ENCODE measurements at regions not wholly inside any gene's neighbourhood (a gene's known extent, or its start where the extent isn't known, plus 50 kb on each side); places are given as distances from the start of the nearest gene placed in this dataset.

- H3K9me3 ChIP-seq (ENCODE audit: low read depth) = no peaks in the 10 kb centered on the region
- Mint-ChIP-seq H3K9me3 (no peaks in the 10 kb centered on the region), H3K27ac (no peak overlapping the region), H3K4me1 (peaks cover 5% of the 10 kb centered on the region), H3K36me3 (no peaks in the 10 kb centered on the region), H3K27me3 (ENCODE audit: insufficient read depth, low read depth) (peaks cover under 1% of the 10 kb centered on the region), H3K4me3 (no peak overlapping the region)
- no peak for DNase-seq (ENCODE audit: low spot score)
- H3F3A ChIP-seq (ENCODE audit: low read depth) = no peaks in the 10 kb centered on the region
- H3K4me1 ChIP-seq = peaks cover 17% of the 10 kb centered on the region
- no peak overlapping the region for H3K4me3 ChIP-seq
- no peaks in the 10 kb centered on the region for H4K20me1 ChIP-seq (ENCODE audit: low read depth)
- no peak overlapping the region for H3K9ac ChIP-seq
- no peaks in the 10 kb centered on the region for H3K27me3 ChIP-seq
- no peak overlapping the region for H3K4me2 ChIP-seq
- no peaks in the 10 kb centered on the region for H3K79me2 ChIP-seq (ENCODE audit: low read depth)
- TF ChIP-seq, protein P1, sequence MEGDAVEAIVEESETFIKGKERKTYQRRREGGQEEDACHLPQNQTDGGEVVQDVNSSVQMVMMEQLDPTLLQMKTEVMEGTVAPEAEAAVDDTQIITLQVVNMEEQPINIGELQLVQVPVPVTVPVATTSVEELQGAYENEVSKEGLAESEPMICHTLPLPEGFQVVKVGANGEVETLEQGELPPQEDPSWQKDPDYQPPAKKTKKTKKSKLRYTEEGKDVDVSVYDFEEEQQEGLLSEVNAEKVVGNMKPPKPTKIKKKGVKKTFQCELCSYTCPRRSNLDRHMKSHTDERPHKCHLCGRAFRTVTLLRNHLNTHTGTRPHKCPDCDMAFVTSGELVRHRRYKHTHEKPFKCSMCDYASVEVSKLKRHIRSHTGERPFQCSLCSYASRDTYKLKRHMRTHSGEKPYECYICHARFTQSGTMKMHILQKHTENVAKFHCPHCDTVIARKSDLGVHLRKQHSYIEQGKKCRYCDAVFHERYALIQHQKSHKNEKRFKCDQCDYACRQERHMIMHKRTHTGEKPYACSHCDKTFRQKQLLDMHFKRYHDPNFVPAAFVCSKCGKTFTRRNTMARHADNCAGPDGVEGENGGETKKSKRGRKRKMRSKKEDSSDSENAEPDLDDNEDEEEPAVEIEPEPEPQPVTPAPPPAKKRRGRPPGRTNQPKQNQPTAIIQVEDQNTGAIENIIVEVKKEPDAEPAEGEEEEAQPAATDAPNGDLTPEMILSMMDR (IDR thresholded peaks at IDR 0.05) = no peak
- TF ChIP-seq EZH2phosphoT487 (IDR thresholded peaks at IDR 0.05) (no peak), EZH2 (IDR thresholded peaks at IDR 0.05) (no peak)
- no peaks in the 10 kb centered on the region for H3K36me3 ChIP-seq
- H2AFZ ChIP-seq (replicated peaks) = no peak overlapping the region
- no peak overlapping the region for H3K27ac ChIP-seq
Observed at GRCh38 chr12:67517181-67517887, 131.2 kb upstream of the DYRK2 start.

DNA sequence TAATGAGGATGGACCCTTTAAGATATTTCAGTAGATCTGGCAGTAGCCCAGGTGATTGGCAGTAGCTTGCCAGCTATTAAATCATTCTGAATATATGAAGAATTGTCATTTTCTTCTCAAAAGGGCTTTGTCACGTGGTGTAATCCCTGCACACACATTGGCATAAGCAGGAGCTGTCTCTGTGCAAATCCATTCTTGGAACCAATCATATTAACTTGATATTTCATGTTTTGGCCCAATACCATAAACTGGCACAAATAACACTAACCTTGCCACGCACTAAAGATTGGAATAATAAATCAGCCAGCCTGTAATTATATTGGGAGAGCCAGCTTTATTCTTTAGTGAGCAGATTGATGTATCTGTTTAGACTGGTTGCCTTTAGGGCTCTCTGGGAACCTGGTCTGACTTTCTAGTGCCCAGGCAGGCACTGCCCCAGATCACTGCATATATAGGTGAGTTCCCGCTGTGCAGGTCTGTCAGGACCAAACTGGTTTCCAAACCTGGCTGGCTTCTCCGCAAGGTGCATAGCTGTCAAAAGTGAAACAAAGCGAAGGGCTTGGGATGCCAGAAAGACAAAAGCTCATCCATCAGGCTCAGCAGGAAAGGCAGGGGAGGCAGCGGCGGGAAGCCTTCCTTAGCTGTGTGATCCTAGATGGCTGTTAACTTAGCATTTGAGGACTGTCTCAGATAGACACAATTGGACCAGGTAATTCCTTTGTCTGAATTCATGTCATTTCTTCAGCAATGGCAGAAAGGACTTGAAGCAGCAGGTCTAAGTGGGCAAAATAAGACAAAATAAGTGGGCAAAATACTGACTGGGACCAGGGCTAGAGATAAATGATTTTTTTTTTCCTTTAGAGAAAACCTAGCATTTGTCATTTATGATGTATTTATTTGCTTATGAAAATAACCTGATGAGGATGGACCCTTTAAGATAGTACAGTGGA lies 128.8 kb upstream of the DYRK2 start:
- Mint-ChIP-seq H3K4me3 (no peak overlapping the region), H3K27ac (no peak overlapping the region), H3K4me1 (peaks cover 6% of the 10 kb centered on the region), H3K9me3 (no peaks in the 10 kb centered on the region), H3K36me3 (no peaks in the 10 kb centered on the region), H3K27me3 (ENCODE audit: insufficient read depth, low read depth) (peaks cover 3% of the 10 kb centered on the region)
- H4K20me1 ChIP-seq (ENCODE audit: low read depth) = no peaks in the 10 kb centered on the region
- peak; percentile 73 for DNase-seq (ENCODE audit: low spot score)
- no peaks in the 10 kb centered on the region for H3K27me3 ChIP-seq
- peak overlapping the region; percentile 28 for H3K4me2 ChIP-seq
- H3K36me3 ChIP-seq = no peaks in the 10 kb centered on the region
- no peak overlapping the region for H3K27ac ChIP-seq
- H3F3A ChIP-seq (ENCODE audit: low read depth) = no peaks in the 10 kb centered on the region
- no peak overlapping the region for H2AFZ ChIP-seq (replicated peaks)
- H3K4me3 ChIP-seq = no peak overlapping the region
- no peaks in the 10 kb centered on the region for H3K9me3 ChIP-seq (ENCODE audit: low read depth)
- H3K9ac ChIP-seq = no peak overlapping the region
- no peaks in the 10 kb centered on the region for H3K79me2 ChIP-seq (ENCODE audit: low read depth)
- peaks cover 12% of the 10 kb centered on the region for H3K4me1 ChIP-seq
- TF ChIP-seq EZH2 (IDR thresholded peaks at IDR 0.05) = no peak
- no peak for TF ChIP-seq EZH2phosphoT487 (IDR thresholded peaks at IDR 0.05)
- TF ChIP-seq, protein P1 (IDR thresholded peaks at IDR 0.05) = no peak

DNA sequence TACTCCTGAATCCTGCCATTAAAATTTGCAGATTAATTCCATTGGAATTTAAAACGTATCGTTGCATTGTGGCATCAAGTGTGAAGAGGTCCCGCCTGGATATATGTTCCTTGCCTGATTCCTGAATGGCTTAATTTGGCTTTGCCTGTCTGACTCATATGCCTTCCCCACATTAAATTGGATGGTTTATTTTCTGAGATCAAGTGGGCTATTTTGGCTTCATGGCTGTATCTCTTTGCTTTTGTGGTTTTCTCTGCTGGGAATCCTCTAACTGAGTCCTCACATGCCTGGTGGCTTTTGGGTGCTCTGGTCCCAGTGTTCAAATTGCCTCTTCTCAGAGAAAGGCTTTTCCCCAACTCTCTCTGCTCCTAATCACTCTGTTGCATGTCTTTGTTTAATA lies 127.9 kb upstream of the DYRK2 start:
- Histone ChIP-seq H3K9ac (no peak overlapping the region), H3K79me2 (ENCODE audit: low read depth) (no peaks in the 10 kb centered on the region), H3K4me3 (no peak overlapping the region), H3K27ac (no peak overlapping the region), H4K20me1 (ENCODE audit: low read depth) (no peaks in the 10 kb centered on the region), H2AFZ (replicated peaks) (no peak overlapping the region), H3K4me1 (peaks cover 21% of the 10 kb centered on the region), H3K4me2 (no peak overlapping the region), H3K27me3 (no peaks in the 10 kb centered on the region), H3K9me3 (ENCODE audit: low read depth) (no peaks in the 10 kb centered on the region), H3F3A (ENCODE audit: low read depth) (no peaks in the 10 kb centered on the region), H3K36me3 (no peaks in the 10 kb centered on the region)
- DNase-seq (ENCODE audit: low spot score) = no peak
- Mint-ChIP-seq H3K27ac (no peak overlapping the region), H3K27me3 (ENCODE audit: insufficient read depth, low read depth) (peaks cover 3% of the 10 kb centered on the region), H3K4me3 (no peak overlapping the region), H3K4me1 (peaks cover 6% of the 10 kb centered on the region), H3K36me3 (no peaks in the 10 kb centered on the region), H3K9me3 (no peaks in the 10 kb centered on the region)
- TF ChIP-seq EZH2 (IDR thresholded peaks at IDR 0.05) (no peak), EZH2phosphoT487 (IDR thresholded peaks at IDR 0.05) (no peak)
- TF ChIP-seq, protein P1 (IDR thresholded peaks at IDR 0.05) = no peak
